GM12874 (cell line): ENCODE measurements at regions not wholly inside any gene's neighbourhood (a gene's known extent, or its start where the extent isn't known, plus 50 kb on each side); places are given as distances from the start of the nearest gene placed in this dataset.

Experiments
- TF ChIP-seq, protein P1 (sequence below): IDR thresholded peaks from 2 replicates; pipeline ENCODE4 v1.5.1; 2011; ENCODE audit warnings: low read depth, mild to moderate bottlenecking, control low read depth, low read length, moderate library complexity; ENCODE audit not compliant: insufficient read depth

DNA sequence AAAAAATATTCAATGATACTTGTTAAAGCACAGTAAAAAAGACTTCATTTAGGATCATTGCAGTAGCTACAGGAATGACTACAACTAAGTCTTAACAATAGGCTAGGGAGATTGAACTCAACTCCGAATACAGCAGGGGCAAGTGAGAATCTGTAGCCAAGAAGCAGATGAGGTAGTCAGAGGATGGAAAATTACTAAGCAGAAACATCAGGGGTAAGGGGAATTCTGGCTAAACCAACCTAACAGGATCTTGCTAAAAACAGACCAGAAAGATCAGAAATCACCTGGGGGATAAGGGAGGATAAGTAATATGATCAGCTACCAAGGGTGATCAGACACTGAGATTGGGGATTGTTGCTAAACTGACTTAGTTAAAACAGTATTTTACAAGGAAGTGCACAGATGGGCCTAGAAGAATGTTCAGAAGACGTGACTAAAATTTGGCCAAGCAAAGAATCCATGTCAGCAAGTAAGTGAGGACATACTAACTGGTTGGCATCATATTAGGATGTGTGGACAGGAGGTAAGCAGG is 217.5 kb downstream of the TENT5A start:
- TF ChIP-seq, protein P1, sequence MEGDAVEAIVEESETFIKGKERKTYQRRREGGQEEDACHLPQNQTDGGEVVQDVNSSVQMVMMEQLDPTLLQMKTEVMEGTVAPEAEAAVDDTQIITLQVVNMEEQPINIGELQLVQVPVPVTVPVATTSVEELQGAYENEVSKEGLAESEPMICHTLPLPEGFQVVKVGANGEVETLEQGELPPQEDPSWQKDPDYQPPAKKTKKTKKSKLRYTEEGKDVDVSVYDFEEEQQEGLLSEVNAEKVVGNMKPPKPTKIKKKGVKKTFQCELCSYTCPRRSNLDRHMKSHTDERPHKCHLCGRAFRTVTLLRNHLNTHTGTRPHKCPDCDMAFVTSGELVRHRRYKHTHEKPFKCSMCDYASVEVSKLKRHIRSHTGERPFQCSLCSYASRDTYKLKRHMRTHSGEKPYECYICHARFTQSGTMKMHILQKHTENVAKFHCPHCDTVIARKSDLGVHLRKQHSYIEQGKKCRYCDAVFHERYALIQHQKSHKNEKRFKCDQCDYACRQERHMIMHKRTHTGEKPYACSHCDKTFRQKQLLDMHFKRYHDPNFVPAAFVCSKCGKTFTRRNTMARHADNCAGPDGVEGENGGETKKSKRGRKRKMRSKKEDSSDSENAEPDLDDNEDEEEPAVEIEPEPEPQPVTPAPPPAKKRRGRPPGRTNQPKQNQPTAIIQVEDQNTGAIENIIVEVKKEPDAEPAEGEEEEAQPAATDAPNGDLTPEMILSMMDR: no peak

DNA sequence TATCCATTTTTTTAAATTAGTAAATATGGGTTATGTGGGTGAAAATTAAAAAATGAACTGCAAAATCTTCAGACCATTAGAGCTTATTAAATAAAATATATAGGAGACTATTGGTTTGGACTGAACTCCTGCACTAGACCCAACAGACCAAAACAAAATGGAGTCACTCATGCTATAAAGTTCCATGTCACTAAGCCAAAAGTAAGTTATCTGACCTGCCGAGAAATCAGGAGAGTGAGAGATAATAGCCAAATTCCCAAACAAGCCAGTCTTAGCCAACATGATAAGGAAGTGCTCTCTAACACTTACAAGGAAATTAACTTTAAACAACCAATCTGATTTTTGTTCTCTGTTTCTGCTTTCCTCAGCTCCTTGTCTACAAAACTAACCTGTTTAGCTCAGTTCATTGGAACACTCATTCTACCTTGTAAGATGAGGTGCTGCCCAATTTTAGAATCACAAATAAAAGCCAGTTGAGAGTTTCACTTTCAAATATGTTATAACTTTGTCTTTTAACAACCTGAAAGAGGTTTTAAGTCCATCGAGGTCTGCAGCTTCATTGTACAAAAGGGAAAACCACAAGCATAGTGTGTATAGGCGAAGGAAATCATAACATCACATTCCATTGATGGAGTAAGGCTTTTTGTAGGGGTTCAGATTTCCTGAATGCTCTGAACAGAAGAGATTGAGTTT is 220.5 kb downstream of the TENT5A start:
- TF ChIP-seq, protein P1: no peak

DNA sequence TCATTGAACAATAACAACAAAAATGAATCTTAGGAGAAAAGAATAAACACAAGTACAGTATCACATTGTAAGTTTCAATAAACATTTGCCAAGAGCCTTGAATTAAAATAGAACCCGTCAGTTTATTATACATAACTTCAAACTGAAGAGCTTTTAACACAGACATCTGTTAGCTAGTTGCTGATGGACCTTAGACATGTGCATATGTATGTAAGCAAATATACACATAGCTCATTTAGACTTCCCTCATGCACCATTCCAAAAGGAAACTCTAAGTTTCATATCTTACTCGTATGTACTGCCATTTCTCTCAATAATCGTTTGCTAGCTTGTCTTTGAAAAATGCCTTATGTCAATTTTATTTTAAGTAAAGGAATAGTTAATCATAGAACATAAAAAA is 235.0 kb downstream of the TENT5A start:
- TF ChIP-seq, protein P1: no peak

DNA sequence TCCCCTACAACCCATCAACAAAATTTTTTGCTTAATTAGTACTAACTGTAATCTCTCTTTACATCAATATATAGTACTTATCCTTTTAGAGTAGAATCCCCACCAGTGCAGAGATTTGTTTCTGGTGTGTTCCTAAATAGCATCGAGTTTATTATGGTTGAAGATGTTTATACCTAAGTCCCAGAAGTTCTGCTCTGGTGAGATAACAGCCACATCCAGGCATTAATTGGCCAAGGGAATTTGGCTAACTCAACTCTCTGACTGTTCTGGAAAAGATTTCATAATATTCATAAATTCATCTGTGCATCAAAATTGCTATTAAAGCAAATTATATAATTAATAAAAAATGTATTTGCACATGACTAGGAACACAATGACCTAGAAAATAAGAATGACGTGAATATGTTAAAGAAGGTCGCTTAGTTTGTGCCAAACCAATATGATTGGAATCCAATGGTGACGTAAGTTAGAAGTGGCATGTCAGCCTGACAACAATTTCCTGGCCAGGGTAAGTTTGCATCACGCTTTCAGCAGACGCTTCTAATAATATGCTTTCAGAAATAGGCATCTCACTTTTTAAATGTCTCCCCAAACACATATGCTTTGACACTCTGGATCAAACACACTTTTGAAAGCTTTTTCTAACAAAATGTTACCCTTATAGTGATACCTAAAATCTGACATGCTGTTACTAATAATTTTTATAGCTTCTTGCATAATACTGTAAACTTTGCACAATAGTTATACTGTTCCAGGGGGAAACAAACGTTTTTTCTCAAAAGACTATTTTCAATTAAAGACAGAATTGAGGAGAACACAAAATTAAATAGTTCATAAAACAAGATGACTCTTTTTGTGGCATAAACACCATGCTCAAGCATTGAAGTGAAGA is 236.7 kb downstream of the TENT5A start:
- TF ChIP-seq, protein P1: no peak

DNA sequence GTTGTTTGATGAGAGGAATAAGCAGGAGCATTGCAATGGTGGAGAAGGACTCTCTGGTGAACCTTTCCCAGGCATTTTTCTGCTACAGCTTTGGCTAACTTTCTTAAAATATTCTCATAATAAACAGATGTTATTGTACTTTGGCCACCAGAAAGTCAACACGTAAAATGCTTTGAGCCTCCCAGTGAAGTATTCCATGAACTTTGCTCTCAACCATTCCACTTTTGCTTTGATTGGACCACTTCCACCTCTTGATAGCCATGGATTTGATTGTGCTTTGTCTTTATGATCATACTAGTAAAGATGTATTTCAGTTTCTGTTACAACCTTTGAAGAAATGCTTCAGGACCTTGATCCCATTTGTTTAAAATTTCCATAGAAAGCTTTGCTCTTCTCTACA is 241.1 kb downstream of the TENT5A start:
- TF ChIP-seq, protein P1: no peak

DNA sequence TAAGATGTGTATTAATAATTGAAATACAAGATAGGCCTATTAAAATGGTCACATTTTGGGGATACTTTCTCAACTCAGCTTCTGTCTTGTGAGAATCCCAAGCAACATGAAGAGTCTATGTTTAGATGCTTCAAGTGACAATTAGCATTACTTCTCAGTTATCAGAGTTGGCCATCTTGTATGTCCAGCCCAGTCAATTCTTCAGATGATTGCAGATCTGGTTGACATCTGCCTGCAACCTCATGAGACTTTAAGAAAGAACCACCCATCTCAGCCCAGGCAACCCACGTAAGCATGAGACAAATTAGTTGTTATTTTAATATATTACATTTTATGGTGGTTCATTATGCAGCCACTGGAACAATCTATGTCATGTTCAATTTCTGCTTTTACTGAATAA is 256.5 kb downstream of the TENT5A start:
- TF ChIP-seq, protein P1: no peak

DNA sequence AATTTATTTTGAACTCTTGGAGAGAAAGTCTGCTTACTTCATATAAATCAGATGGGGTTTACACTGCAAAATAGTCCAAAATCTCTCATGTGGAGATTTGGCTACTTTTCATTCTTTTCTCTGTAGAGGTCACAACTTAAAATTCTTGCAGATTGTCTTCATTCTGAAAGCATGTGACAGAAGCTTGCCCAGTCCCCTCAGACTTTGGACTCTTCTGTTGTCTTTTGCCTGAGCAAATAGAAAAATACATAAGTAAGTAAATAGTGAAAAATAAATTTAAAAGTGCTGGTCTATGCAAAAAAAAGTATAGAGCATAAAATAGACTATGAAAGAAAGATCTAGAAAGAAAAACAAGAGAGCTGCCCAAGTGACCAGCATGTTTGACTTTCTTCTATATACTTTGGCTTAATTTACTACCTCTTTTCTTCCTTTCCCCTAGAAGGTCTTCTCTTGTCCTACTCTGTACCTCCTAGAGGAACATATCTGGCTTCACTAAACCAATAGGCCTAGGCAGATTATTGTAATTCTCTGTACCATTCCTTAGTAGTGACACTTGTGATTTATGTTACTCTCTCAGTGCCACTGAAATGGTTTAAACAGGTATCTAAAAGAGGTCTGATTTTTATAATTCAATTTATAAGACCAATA is 260.9 kb downstream of the TENT5A start:
- TF ChIP-seq, protein P1: no peak
